ENCODE measurements at regions not wholly inside any gene's neighbourhood (a gene's known extent, or its start where the extent isn't known, plus 50 kb on each side); places are given as distances from the start of the nearest gene placed in this dataset.

GRCh38 chr7:22922307-22922706 lies 91.6 kb downstream of the HYCC1 start:
- H3K27ac Mint-ChIP-seq, result no peak overlapping the region
- peaks cover 0 to 2% of the 10 kb centered on the region in 2 experiments for H3K27me3 ChIP-seq (replicated peaks in 1 of 2; ENCODE audit: control insufficient read depth in 2 of 2, extremely low read depth in 1 of 2, insufficient read depth in 2 of 2, low read length in 1 of 2)

DNA sequence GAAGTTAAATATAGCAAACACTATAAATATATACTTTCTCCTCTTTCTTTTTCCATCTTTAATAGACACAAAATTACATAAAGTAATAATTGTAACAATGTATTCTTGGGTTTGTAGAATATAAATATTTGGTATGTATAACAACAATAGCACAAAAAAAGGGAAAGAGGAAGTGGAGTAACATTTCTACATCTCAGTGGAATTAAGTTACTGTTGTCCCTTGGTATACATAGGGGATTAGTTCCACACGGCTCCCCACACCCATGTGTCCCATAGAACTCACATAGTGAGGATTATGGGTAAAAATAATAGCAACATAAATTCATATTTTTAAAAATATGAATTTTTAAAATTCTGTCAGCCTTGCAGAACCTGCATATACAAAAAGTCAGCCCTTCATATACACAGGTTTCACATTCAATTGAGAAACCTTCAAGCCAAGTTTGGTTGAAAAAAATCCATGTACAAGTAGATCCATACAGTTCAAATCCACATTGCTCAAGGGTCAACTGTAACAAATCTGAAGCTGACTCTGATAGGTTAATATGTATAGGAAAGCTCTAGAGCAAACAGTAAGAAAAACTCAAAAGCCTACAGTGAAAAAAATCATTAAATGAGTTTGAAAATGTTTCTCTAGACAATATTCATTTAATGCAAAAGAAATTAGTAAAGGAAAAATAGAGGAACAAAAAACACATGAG lies 92.4 kb downstream of the HYCC1 start:
- H3K27ac ChIP-seq (ENCODE audit: low read length), result no peak overlapping the region
- Mint-ChIP-seq H3K4me3 (no peak overlapping the region), H3K36me3 (peaks cover 4% of the 10 kb centered on the region), H3K4me1 (no peaks in the 10 kb centered on the region), H3K9me3 (peaks cover 0 to 8% (median 0%) of the 10 kb centered on the region in 3 donors), H3K27me3 (no peaks in the 10 kb centered on the region), H3K27ac (no peak overlapping the region)
- DNase-seq (no peak), ATAC-seq (replicated peaks in 1 of 4) (no peak)
- no CpG with 5 or more reads among the region's 1 CpG for whole genome bisulfite sequencing (ENCODE audit: insufficient coverage)
- H3K4me1 ChIP-seq (ENCODE audit: control insufficient read depth in 1 of 2, extremely low read depth in 1 of 2, insufficient read depth in 2 of 2, low read length in 2 of 2), result no peaks in the 10 kb centered on the region
- ChIA-PET POLR2A (no interaction called here), CTCF (no interaction called here)
- H3K36me3 ChIP-seq (ENCODE audit: control insufficient read depth in 2 of 2, extremely low read depth in 1 of 2, insufficient read depth in 1 of 2, low read length in 1 of 2), result no peaks in the 10 kb centered on the region
- H3K9me3 ChIP-seq, result no peaks in the 10 kb centered on the region
- no peak overlapping the region for H3K4me3 ChIP-seq (ENCODE audit: control insufficient read depth in 1 of 2, extremely low read depth in 1 of 2, low read length in 1 of 2)
- H3K27me3 ChIP-seq (replicated peaks in 1 of 2; ENCODE audit: control insufficient read depth in 2 of 2, extremely low read depth in 1 of 2, insufficient read depth in 2 of 2, low read length in 1 of 2), result peaks cover 0 to 2% of the 10 kb centered on the region in 2 experiments

More at GRCh38 chr7:22922307-22922706, 91.6 kb downstream of the HYCC1 start:
- 100% methylated on average over 1 of the region's 2 CpGs for WGBS (ENCODE audit: insufficient coverage)
- no peak overlapping the region for H3K27ac ChIP-seq (ENCODE audit: low read length)
- no peak overlapping the region for H3K4me3 Mint-ChIP-seq
- no peaks in the 10 kb centered on the region for H3K4me1 Mint-ChIP-seq
- H3K27me3 Mint-ChIP-seq, result no peaks in the 10 kb centered on the region
- ATAC-seq (replicated peaks in 1 of 4) (no peak), DNase-seq (no peak)
- no peaks in the 10 kb centered on the region for H3K4me1 ChIP-seq (ENCODE audit: control insufficient read depth in 1 of 2, extremely low read depth in 1 of 2, insufficient read depth in 2 of 2, low read length in 2 of 2)
- H3K36me3 ChIP-seq (ENCODE audit: control insufficient read depth in 2 of 2, extremely low read depth in 1 of 2, insufficient read depth in 1 of 2, low read length in 1 of 2), result no peaks in the 10 kb centered on the region
- H3K9me3 ChIP-seq, result no peaks in the 10 kb centered on the region
- CTCF ChIA-PET, result no interaction called here
- peaks cover 4% of the 10 kb centered on the region for H3K36me3 Mint-ChIP-seq
- no peak overlapping the region for H3K4me3 ChIP-seq (ENCODE audit: control insufficient read depth in 1 of 2, extremely low read depth in 1 of 2, low read length in 1 of 2)
- peaks cover 0 to 8% (median 0%) of the 10 kb centered on the region in 3 donors for H3K9me3 Mint-ChIP-seq
- POLR2A ChIA-PET, result no interaction called here

DNA sequence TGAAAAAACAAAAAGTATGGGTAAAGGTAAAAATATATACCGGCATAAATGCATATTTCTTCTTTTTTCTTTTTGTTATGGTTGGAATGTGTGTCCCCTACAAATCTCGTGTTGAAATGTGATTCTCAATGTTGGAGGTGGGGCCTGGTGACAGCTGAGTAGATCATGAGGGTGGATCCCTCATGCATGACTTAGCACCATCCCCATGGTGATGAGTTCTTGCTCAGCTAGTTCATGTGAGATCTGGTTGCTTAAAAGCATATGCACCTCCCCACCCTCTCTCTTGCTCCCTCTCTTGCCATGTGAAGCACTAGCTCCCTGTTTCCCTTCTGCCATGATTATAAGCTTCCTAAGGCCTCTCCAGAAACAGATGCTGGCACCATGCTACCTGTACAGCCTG lies 93.3 kb downstream of the HYCC1 start:
- DNase-seq (no peak), ATAC-seq (replicated peaks in 1 of 4) (no peak)
- Mint-ChIP-seq H3K36me3 (peaks cover 4% of the 10 kb centered on the region), H3K4me1 (no peaks in the 10 kb centered on the region), H3K9me3 (peaks cover 0 to 8% (median 0%) of the 10 kb centered on the region in 3 donors), H3K27ac (no peak overlapping the region), H3K4me3 (no peak overlapping the region), H3K27me3 (no peaks in the 10 kb centered on the region)
- Histone ChIP-seq H3K27ac (ENCODE audit: low read length) (no peak overlapping the region), H3K27me3 (replicated peaks in 1 of 2; ENCODE audit: control insufficient read depth in 2 of 2, extremely low read depth in 1 of 2, insufficient read depth in 2 of 2, low read length in 1 of 2) (peaks cover 0 to 2% of the 10 kb centered on the region in 2 experiments), H3K4me1 (ENCODE audit: control insufficient read depth in 1 of 2, extremely low read depth in 1 of 2, insufficient read depth in 2 of 2, low read length in 2 of 2) (no peaks in the 10 kb centered on the region), H3K9me3 (no peaks in the 10 kb centered on the region), H3K36me3 (ENCODE audit: control insufficient read depth in 2 of 2, extremely low read depth in 1 of 2, insufficient read depth in 1 of 2, low read length in 1 of 2) (no peaks in the 10 kb centered on the region), H3K4me3 (ENCODE audit: control insufficient read depth in 1 of 2, extremely low read depth in 1 of 2, low read length in 1 of 2) (no peak overlapping the region)
- ChIA-PET POLR2A (no interaction called here), CTCF (interaction anchor here in 1 of 2 donors (0.5 kb wide), 1 partner anchor 67 kb away, joined by 7 read pairs; no protein-coding TSS in a partner anchor)
- WGBS (ENCODE audit: insufficient coverage), result no CpG with 5 or more reads among the region's 2 CpGs

GRCh38 chr7:22913158-22913557 lies 90.5 kb upstream of the TOMM7 start:
- H3K27me3 ChIP-seq (replicated peaks in 1 of 2; ENCODE audit: control insufficient read depth in 2 of 2, extremely low read depth in 1 of 2, insufficient read depth in 2 of 2, low read length in 1 of 2), result no peaks in the 10 kb centered on the region
- CTCF ChIA-PET, result interaction anchor here in 1 of 2 donors (0.6 kb wide), 1 partner anchor 274 kb away, joined by 3 read pairs; no protein-coding TSS in a partner anchor
- POLR2A ChIA-PET, result no interaction called here
- no peaks in the 10 kb centered on the region for H3K4me1 ChIP-seq (ENCODE audit: control insufficient read depth in 1 of 2, extremely low read depth in 1 of 2, insufficient read depth in 2 of 2, low read length in 2 of 2)
- DNase-seq (no peak), ATAC-seq (replicated peaks in 1 of 4) (no peak)
- Mint-ChIP-seq H3K27ac (no peak overlapping the region), H3K36me3 (peaks cover 12% of the 10 kb centered on the region), H3K27me3 (peaks cover 0 to 4% of the 10 kb centered on the region in 2 donors), H3K4me1 (no peaks in the 10 kb centered on the region), H3K4me3 (no peak overlapping the region), H3K9me3 (peaks cover 0 to 10% (median 9%) of the 10 kb centered on the region in 3 donors)
- H3K36me3 ChIP-seq (ENCODE audit: control insufficient read depth in 2 of 2, extremely low read depth in 1 of 2, insufficient read depth in 1 of 2, low read length in 1 of 2), result no peaks in the 10 kb centered on the region
- WGBS (ENCODE audit: insufficient coverage), result 95% methylated on average over 4 of the region's 4 CpGs
- no peak overlapping the region for H3K27ac ChIP-seq (ENCODE audit: low read length)
- no peak overlapping the region for H3K4me3 ChIP-seq (ENCODE audit: control insufficient read depth in 1 of 2, extremely low read depth in 1 of 2, low read length in 1 of 2)
- H3K9me3 ChIP-seq, result no peaks in the 10 kb centered on the region

DNA sequence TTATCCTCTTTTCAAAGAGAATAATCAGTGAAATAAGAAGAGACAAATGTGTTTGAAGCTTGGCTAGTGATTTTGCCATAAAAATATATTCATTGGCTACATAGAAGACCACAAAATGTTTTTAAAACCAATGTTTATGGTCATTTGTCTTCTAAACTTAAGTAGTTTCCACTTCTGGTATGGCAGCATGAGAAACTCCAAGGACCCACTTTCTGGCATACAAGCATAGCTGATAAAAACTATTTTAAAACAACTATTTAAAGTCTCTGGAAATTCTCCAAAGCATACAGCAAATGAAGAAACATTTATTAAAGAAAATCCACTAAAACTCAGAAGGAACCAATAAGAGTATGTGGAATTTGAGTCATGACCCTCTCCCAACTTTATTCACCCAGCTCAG lies 89.2 kb upstream of the TOMM7 start:
- H3K4me1 Mint-ChIP-seq, result no peaks in the 10 kb centered on the region
- no peak overlapping the region for H3K27ac ChIP-seq (ENCODE audit: low read length)
- DNase-seq (no peak), ATAC-seq (replicated peaks in 1 of 4) (no peak)
- H3K4me1 ChIP-seq (ENCODE audit: control insufficient read depth in 1 of 2, extremely low read depth in 1 of 2, insufficient read depth in 2 of 2, low read length in 2 of 2), result no peaks in the 10 kb centered on the region
- no peaks in the 10 kb centered on the region for H3K9me3 ChIP-seq
- H3K4me3 ChIP-seq (ENCODE audit: control insufficient read depth in 1 of 2, extremely low read depth in 1 of 2, low read length in 1 of 2), result no peak overlapping the region
- H3K36me3 Mint-ChIP-seq, result peaks cover 12% of the 10 kb centered on the region
- CTCF ChIA-PET, result no interaction called here
- no peaks in the 10 kb centered on the region for H3K36me3 ChIP-seq (ENCODE audit: control insufficient read depth in 2 of 2, extremely low read depth in 1 of 2, insufficient read depth in 1 of 2, low read length in 1 of 2)
- POLR2A ChIA-PET, result interaction anchor here in 1 of 2 donors (0.6 kb wide), 1 partner anchor 100 kb away, joined by 3 read pairs; no protein-coding TSS in a partner anchor
- peaks cover 0 to 10% (median 9%) of the 10 kb centered on the region in 3 donors for H3K9me3 Mint-ChIP-seq
- H3K27ac Mint-ChIP-seq, result no peak overlapping the region
- no peaks in the 10 kb centered on the region for H3K27me3 ChIP-seq (replicated peaks in 1 of 2; ENCODE audit: control insufficient read depth in 2 of 2, extremely low read depth in 1 of 2, insufficient read depth in 2 of 2, low read length in 1 of 2)
- peaks cover 0 to 4% of the 10 kb centered on the region in 2 donors for H3K27me3 Mint-ChIP-seq
- H3K4me3 Mint-ChIP-seq, result no peak overlapping the region

- no peak for ATAC-seq (replicated peaks in 1 of 4)
- ChIA-PET CTCF (no interaction called here), POLR2A (no interaction called here)
- Mint-ChIP-seq H3K9me3 (peaks cover 0 to 10% (median 8%) of the 10 kb centered on the region in 3 donors), H3K4me3 (no peak overlapping the region), H3K27ac (no peak overlapping the region), H3K36me3 (peaks cover 8% of the 10 kb centered on the region), H3K4me1 (no peaks in the 10 kb centered on the region), H3K27me3 (peaks cover 0 to 4% of the 10 kb centered on the region in 2 donors)
- no peak overlapping the region for H3K4me3 ChIP-seq (ENCODE audit: control insufficient read depth in 1 of 2, extremely low read depth in 1 of 2, low read length in 1 of 2)
- H3K27ac ChIP-seq (ENCODE audit: low read length), result no peak overlapping the region
- no peaks in the 10 kb centered on the region for H3K4me1 ChIP-seq (ENCODE audit: control insufficient read depth in 1 of 2, extremely low read depth in 1 of 2, insufficient read depth in 2 of 2, low read length in 2 of 2)
- H3K27me3 ChIP-seq (replicated peaks in 1 of 2; ENCODE audit: control insufficient read depth in 2 of 2, extremely low read depth in 1 of 2, insufficient read depth in 2 of 2, low read length in 1 of 2), result no peaks in the 10 kb centered on the region
- H3K9me3 ChIP-seq, result no peaks in the 10 kb centered on the region
- no peaks in the 10 kb centered on the region for H3K36me3 ChIP-seq (ENCODE audit: control insufficient read depth in 2 of 2, extremely low read depth in 1 of 2, insufficient read depth in 1 of 2, low read length in 1 of 2)
- DNase-seq, result no peak
- WGBS (ENCODE audit: insufficient coverage), result no CpG with 5 or more reads among the region's 3 CpGs
Observed at GRCh38 chr7:22909917-22910316, 87.3 kb upstream of the TOMM7 start.

Data from T-cell (primary cell).